ENCODE measurements at regions not wholly inside any gene's neighbourhood (a gene's known extent, or its start where the extent isn't known, plus 50 kb on each side); places are given as distances from the start of the nearest gene placed in this dataset.

GRCh38 chr6:155595284-155595683 lies 139.6 kb upstream of the NOX3 start:
- no peak for TF ChIP-seq CTCF (conservative IDR thresholded peaks at IDR 0.05 in 1 of 2, IDR thresholded peaks at IDR 0.05 in 1 of 2; ENCODE audit: extremely low read depth in 1 of 2, insufficient read depth in 1 of 2, low read depth in 1 of 2, low read length in 2 of 2)
- TF ChIP-seq EZH2 (IDR thresholded peaks at IDR 0.05; ENCODE audit: borderline replicate concordance, low read length): no peak

Data from mammary epithelial cell (primary cell).